SK-N-SH treated with all-trans-retinoic acid at 6 μM for 48 hours (cell line): ENCODE measurements at regions not wholly inside any gene's neighbourhood (a gene's known extent, or its start where the extent isn't known, plus 50 kb on each side); places are given as distances from the start of the nearest gene placed in this dataset.

Experiments used
- ARNTL ChIP-seq: fragments of 450-650 bp; formaldehyde crosslinking; IDR thresholded peaks from 2 replicates; pipeline ENCODE4 v1.5.0; 2020; ENCODE audit warnings: low read depth, mild to moderate bottlenecking, moderate library complexity, borderline replicate concordance
- ESRRG ChIP-seq: fragments of 250-450 bp; sonication (Bioruptor Pico); IDR thresholded peaks from 2 replicates; pipeline ENCODE4 v1.6.1; 2021; ENCODE audit warnings: mild to moderate bottlenecking
- GLIS3 ChIP-seq: fragments of 250-450 bp; sonication (Bioruptor Pico); IDR thresholded peaks from 2 replicates; pipeline ENCODE4 v1.5.0; 2020; ENCODE audit warnings: mild to moderate bottlenecking, moderate library complexity
- OSR1 ChIP-seq: fragments of 250-450 bp; sonication (Bioruptor Pico); IDR thresholded peaks from 2 replicates; pipeline ENCODE4 v1.8.0; 2022; ENCODE audit warnings: moderate library complexity, mild to moderate bottlenecking, inconsistent platforms
- RARB ChIP-seq: fragments of 250-450 bp; sonication (Bioruptor Pico); IDR thresholded peaks from 2 replicates; pipeline ENCODE4 v1.8.0; 2021; ENCODE audit warnings: mild to moderate bottlenecking, moderate library complexity
- SNAI2 ChIP-seq: fragments of 250-450 bp; sonication (Bioruptor Pico); IDR thresholded peaks from 2 replicates; pipeline ENCODE4 v1.5.0; 2020; ENCODE audit warnings: mild to moderate bottlenecking, moderate library complexity
- ZNF565 ChIP-seq: fragments of 450-650 bp; formaldehyde crosslinking; conservative IDR thresholded peaks from 2 replicates; pipeline ENCODE4 v1.5.0; 2020; ENCODE audit warnings: low read depth, mild to moderate bottlenecking, moderate library complexity
- TF ChIP-seq, protein P1 (sequence below): fragments of 250-450 bp; sonication (Bioruptor Pico); IDR thresholded peaks from 2 replicates; pipeline ENCODE4 v1.8.0; 2020; ENCODE audit warnings: mild to moderate bottlenecking, moderate library complexity, borderline replicate concordance

DNA sequence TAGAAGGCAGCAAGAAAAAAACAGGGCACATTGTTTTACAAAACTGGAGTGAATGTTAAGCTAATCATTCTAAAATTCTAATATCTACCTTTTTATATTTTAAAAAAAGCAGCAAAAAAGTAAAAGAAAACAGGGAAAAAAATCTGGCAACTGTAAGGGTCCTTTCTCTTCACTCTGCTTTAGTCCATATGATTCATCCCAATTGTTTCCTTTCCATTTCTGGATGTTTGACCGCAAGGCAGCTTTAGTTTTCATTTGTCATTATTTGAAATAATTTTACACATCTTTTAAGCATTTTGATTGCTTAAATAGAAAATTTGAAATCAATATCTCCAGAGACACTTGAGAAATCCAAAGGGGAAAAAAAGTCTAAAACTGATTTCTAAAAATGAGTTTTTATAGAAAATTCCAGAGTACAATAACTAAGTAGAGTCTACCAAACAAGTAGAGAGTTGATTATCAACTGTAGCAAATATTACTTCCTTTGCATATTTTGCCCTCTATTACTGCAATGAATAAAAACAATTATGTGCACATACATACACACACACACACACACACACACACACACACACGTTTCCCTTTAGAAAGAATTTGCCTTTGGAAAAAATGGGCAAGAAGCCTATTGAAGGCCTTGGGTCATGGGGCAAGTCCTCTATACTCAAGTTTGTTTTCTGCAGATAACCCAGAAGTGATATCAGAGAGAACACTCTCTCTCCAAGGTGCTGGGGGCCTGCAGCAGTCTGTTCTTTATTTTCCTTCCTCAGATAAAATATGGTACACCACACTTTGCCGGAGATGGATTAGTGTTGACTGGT lies 259.7 kb downstream of the HACE1 start:
- TF ChIP-seq RARB (CRISPR knock-in tag) (no peak), ZNF565 (no peak), SNAI2 (CRISPR knock-in tag) (no peak), GLIS3 (CRISPR knock-in tag) (no peak), OSR1 (CRISPR knock-in tag) (no peak), ESRRG (CRISPR knock-in tag) (no peak), ARNTL (CRISPR knock-in tag) (no peak)
- TF ChIP-seq, protein P1, sequence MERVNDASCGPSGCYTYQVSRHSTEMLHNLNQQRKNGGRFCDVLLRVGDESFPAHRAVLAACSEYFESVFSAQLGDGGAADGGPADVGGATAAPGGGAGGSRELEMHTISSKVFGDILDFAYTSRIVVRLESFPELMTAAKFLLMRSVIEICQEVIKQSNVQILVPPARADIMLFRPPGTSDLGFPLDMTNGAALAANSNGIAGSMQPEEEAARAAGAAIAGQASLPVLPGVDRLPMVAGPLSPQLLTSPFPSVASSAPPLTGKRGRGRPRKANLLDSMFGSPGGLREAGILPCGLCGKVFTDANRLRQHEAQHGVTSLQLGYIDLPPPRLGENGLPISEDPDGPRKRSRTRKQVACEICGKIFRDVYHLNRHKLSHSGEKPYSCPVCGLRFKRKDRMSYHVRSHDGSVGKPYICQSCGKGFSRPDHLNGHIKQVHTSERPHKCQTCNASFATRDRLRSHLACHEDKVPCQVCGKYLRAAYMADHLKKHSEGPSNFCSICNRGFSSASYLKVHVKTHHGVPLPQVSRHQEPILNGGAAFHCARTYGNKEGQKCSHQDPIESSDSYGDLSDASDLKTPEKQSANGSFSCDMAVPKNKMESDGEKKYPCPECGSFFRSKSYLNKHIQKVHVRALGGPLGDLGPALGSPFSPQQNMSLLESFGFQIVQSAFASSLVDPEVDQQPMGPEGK (CRISPR knock-in tag) = no peak
